ENCODE measurements at regions not wholly inside any gene's neighbourhood (a gene's known extent, or its start where the extent isn't known, plus 50 kb on each side); places are given as distances from the start of the nearest gene placed in this dataset.

DNA sequence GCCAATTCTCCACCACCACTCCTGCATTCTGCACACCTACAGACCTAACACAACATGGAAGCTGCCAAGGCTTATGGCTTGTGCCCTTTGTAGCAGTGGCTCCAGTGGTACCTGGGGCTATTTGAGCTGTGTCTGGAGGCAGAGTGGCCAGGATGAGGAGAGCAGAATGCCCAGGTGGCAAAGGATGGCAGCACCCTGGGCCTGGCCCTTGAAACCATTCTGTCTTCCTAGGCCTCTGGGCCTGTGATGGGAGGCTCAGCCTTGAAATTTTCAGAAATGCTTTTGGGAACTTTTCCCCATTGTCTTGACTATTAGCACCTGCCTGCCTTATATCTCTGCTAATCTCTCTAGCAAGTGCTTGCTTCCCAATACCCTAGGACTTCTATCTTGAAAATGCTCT lies 241.7 kb downstream of the TMEM167A start:
- TF ChIP-seq, protein P1, sequence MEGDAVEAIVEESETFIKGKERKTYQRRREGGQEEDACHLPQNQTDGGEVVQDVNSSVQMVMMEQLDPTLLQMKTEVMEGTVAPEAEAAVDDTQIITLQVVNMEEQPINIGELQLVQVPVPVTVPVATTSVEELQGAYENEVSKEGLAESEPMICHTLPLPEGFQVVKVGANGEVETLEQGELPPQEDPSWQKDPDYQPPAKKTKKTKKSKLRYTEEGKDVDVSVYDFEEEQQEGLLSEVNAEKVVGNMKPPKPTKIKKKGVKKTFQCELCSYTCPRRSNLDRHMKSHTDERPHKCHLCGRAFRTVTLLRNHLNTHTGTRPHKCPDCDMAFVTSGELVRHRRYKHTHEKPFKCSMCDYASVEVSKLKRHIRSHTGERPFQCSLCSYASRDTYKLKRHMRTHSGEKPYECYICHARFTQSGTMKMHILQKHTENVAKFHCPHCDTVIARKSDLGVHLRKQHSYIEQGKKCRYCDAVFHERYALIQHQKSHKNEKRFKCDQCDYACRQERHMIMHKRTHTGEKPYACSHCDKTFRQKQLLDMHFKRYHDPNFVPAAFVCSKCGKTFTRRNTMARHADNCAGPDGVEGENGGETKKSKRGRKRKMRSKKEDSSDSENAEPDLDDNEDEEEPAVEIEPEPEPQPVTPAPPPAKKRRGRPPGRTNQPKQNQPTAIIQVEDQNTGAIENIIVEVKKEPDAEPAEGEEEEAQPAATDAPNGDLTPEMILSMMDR (conservative IDR thresholded peaks at IDR 0.05; ENCODE audit: low read length), result no peak
- no peak for TF ChIP-seq EZH2phosphoT487 (IDR thresholded peaks at IDR 0.05; ENCODE audit: borderline replicate concordance)

Measured in Loucy (cell line).